ENCODE measurements at regions not wholly inside any gene's neighbourhood (a gene's known extent, or its start where the extent isn't known, plus 50 kb on each side); places are given as distances from the start of the nearest gene placed in this dataset.
"Not testable (repeated sequence)": the region's sequence is repeated elsewhere in the genome, so short reads cannot be mapped to it uniquely, and the experiment has no call there.

- not testable (repeated sequence) for DNase-seq (ENCODE audit: low spot score)
Observed at GRCh38 chr1:143842058-143842457, 129.7 kb downstream of the FAM72C start.

GRCh38 chr1:143839182-143839581 lies 132.6 kb downstream of the FAM72C start:
- not testable (repeated sequence) for DNase-seq (ENCODE audit: low spot score)

DNA sequence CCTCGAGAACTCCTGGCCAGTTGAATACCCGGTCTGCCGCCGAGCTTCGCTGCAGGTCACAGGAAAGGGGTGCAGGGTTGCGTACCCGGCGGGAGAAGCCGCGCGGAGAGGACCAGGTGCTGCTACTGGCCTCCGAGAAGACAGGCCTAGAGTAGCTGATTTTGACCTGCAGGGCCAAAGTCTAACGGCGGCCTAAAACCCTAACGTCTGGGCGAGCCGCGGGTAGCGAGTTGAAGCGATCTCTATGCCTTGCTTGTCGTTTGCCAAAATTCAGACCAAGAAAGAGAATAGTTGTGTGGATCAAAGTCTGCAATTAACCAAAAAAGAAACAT lies 133.2 kb downstream of the FAM72C start:
- DNase-seq (ENCODE audit: low spot score) = not testable (repeated sequence)

GRCh38 chr1:143837924-143838597 lies 133.7 kb downstream of the FAM72C start:
- DNase-seq (ENCODE audit: low spot score) = not testable (repeated sequence)

- not testable (repeated sequence) for DNase-seq (ENCODE audit: low spot score)
Observed at GRCh38 chr1:143833376-143833775, 138.4 kb downstream of the FAM72C start.

DNA sequence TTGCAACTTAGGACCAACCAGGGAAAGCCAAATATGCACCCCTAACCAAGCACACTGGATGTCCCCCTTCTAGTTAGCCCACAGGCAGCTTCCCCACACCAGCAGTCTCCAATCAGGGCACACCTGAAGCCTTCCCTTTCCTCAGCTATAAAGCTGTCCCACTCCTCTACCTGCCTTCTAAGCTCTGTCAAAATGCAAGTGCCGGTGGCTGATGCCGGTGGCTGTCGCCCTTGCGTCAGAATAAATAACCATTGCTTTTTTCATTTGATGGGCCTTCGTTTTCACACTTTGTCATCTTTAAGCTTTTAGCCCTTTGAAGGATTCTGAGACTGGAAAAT lies 139.4 kb downstream of the FAM72C start:
- DNase-seq (ENCODE audit: low spot score) = not testable (repeated sequence)

GRCh38 chr1:143831479-143832378 lies 140.1 kb downstream of the FAM72C start:
- DNase-seq (ENCODE audit: low spot score) = not testable (repeated sequence)

DNA sequence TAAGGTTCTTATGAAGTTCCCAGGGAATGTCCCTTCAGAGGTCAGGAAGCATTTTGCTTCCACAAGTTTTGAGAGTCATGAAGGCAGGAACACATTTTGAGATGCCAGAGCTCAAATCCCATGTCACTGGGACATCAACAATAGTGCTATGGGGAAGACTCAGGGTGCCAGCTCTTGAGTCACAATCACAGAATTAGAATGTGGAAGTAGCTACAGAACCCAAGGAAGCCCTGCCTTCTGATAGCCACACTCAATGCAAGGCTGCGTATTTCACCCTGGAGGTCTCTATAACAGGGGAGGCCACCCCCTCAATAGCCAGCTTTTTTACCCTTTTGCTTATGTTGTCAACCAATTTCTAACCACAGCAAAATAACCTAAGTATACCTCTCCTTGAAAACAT lies 145.6 kb downstream of the FAM72C start:
- not testable (repeated sequence) for DNase-seq (ENCODE audit: low spot score)

DNA sequence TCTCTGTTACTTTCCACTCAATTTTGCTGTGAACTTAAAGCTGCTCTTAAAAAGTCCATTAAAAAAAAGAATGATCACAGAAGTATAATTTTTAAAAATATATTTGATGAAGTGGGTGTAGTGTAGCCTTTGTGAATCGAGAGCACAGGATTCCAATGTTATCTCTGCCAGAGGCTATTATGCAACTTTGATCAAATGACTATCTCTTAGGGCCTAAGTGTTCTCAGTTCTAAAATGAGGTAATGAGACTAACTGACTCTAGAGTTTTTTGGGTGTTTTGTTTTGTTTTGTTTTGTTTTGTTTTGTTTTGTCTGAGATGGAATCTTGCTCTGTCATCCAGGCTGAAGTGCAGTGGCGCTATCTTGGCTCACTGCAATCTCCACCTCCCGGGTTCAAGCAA lies 147.5 kb downstream of the FAM72C start:
- DNase-seq (ENCODE audit: low spot score) = not testable (repeated sequence)

DNA sequence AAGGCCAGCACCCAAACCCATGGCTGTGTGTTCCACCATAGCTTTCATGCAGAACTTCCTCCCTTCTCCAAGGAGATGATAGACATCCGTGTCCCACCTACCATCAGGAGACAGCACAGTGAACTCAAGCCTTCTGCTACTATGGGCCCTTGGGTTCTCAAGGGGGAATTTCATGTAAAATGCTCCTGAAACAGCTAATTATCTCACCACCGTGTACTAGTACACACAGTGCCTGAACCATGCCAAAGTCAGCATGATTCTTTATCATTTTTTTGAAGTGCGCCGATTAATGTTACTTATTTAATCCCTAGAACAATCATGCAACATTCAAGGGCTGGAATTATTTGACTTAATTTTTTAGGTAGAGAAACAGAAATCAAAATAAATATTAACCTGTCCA lies 151.7 kb downstream of the FAM72C start:
- DNase-seq (ENCODE audit: low spot score) = not testable (repeated sequence)

DNA sequence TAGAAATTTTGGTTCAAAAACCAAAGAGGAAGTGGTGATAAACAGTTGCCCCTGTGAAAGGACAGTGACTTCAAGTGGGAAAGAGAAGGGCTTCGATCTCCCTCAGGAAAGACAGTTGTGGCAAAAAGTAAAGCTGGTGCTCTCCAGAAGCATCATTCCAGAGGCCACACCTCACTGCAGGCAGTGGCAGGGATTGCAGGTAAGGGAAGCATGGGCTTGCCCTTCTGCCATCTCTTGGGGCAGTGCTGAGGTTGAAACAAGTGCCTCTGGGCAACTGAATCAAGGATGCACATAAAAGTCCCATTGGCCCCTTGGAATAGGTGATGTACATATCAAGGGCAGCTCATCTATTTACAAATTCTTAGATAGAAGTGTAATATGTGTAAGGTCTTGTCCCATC lies 155.4 kb downstream of the FAM72C start:
- not testable (repeated sequence) for DNase-seq (ENCODE audit: low spot score)

- not testable (repeated sequence) for DNase-seq (ENCODE audit: low spot score)
Observed at GRCh38 chr1:143805374-143805773, 166.4 kb downstream of the FAM72C start.

- DNase-seq (ENCODE audit: low spot score) = not testable (repeated sequence)
Observed at GRCh38 chr1:143804707-143805356, 167.0 kb downstream of the FAM72C start.

DNA sequence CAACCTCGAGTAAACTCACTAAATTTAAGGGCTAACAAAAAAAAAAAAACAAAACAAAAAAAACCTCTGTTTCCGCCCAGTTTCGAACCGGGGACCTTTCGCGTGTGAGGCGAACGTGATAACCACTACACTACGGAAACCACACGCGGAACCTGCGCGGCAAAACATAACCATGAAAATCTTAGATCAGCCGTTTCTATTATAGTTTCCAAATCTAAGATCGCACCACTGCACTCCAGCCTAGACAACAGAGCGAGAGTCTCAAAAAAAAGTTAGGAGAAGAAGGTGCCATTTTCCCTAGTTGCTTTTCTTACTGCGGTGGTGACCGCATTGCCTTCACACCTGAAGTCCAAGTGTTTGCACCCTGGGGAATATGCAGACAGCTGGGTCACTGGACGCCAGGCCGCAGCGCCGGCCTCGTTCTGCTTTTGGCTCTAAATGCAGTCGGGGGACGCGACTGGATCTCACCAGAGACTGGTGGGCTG lies 167.8 kb downstream of the FAM72C start:
- peak; percentile 50 for DNase-seq (ENCODE audit: low spot score)

DNA sequence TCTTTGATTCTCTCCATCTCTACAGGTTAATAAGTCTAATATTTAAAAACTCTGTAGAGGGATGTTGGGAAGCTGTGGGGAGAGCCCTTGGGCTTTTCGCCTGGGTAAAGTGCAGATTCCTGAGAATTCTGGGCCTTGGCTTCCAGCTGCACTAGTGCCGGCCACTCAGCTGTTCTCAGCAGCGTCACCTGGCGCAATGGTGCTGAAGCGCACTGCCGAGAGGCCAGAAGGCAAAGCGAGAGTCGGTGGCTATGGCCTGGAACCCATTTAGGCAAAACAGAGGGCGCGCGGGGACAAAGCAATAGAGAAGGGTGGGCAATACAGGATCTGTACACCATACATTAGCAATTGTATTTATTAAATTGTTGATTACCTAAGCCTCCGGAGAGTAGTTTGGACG lies 168.7 kb downstream of the FAM72C start:
- not testable (repeated sequence) for DNase-seq (ENCODE audit: low spot score)

- not testable (repeated sequence) for DNase-seq (ENCODE audit: low spot score)
Observed at GRCh38 chr1:143799568-143800187, 172.1 kb downstream of the FAM72C start.

DNA sequence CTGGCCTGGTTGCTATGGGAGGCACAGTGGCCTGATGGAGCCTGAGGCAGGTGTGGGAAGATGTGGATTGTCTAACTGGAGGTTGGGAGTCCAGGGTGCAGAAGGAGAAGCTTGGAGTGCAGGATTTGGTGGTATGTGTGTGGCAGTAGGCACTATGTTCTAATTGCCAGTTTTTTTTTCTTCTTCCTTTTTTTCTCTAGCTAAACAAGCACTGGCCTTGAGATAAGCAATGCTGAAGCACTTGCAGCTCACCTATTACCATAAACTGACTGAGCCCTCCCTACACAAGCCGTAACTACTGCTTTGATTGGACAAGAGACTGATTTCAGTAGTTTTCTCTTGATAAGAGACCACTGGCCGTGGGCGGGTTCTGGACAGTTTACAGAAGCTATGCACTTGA lies 175.4 kb downstream of the FAM72C start:
- not testable (repeated sequence) for DNase-seq (ENCODE audit: low spot score)

DNA sequence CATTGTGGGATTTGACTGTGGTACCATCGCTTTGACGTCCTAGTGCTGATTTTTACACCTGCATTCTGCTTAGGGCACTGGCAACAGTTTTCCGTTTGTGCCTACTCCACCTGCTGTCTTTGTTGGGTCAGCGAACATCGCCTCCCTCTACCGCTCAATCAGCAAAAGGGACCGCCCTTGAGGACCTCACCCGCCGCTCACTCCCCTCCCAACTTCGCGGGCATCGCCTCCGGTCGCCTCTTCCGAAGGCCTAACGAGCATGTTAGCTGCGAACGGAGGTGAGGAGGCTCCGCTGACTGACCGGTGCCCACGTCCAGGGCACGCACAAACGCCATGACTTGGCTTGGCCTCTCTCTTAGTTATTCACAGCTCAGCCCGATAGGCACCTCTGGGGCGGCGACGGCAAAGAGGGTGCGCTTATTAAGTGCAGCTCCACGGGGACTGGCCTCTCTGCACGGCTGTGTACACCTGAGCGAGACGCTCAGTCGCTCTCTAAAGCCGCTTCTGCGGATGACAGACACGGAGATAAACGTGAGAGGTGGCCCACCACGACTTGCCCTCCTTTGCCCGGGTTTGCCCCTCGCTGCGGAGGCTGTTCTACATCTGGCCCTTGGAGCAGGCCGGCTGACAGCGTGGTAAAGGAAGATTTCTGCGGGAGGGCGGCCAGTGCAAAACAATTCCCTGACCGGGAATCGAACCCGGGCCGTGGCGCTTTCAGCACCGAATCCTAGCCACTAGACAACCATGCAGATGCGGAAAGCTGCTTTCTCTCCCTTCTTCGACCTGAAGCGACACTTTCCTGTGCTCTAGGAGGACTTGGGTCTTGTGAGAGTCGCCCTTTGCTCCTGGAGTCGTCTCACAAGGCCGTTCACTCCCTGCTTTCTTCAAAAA lies 179.5 kb downstream of the FAM72C start:
- DNase-seq (ENCODE audit: low spot score) = not testable (repeated sequence)

- DNase-seq (ENCODE audit: low spot score) = not testable (repeated sequence)
Observed at GRCh38 chr1:143786381-143786780, 185.4 kb downstream of the FAM72C start.

GRCh38 chr1:143785883-143786282 lies 185.9 kb downstream of the FAM72C start:
- DNase-seq (ENCODE audit: low spot score) = not testable (repeated sequence)

Measured in cerebellar cortex (tissue), 1 donor.